Progenitor cell of endocrine pancreas (in vitro differentiated cells): ENCODE measurements at regions not wholly inside any gene's neighbourhood (a gene's known extent, or its start where the extent isn't known, plus 50 kb on each side); places are given as distances from the start of the nearest gene placed in this dataset.

ENCODE experiments used
- DNase-seq: peaks from one replicate; pipeline ENCODE4 v3.0.0; 2021; ENCODE audit warnings: low spot score; ENCODE audit not compliant: unreplicated experiment
- H3K27ac Mint-ChIP-seq: 2 replicates; pipeline ENCODE4 v1.8.0; 2021; ENCODE audit warnings: mild to moderate bottlenecking, moderate library complexity, mixed read lengths
- H3K27me3 Mint-ChIP-seq: 2 replicates; pipeline ENCODE4 v1.8.0; 2021; ENCODE audit warnings: mixed read lengths
- H3K36me3 Mint-ChIP-seq: 2 replicates; pipeline ENCODE4 v1.8.0; 2022; ENCODE audit warnings: mixed read lengths; ENCODE audit not compliant: insufficient read depth
- H3K4me1 Mint-ChIP-seq: 2 replicates; pipeline ENCODE4 v1.8.0; 2021; ENCODE audit warnings: low read depth, mixed read lengths
- H3K4me3 Mint-ChIP-seq: 2 replicates; pipeline ENCODE4 v1.8.0; 2021; ENCODE audit warnings: low read depth, mild to moderate bottlenecking, moderate library complexity, mixed read lengths
- H3K9me3 Mint-ChIP-seq: 2 replicates; pipeline ENCODE4 v1.8.0; 2021; ENCODE audit warnings: low read depth, mixed read lengths
- TF ChIP-seq, protein P1 (sequence below): fragments of 200-600 bp; sonication (generic); IDR thresholded peaks from one replicate; pipeline ENCODE4 v1.5.0; 2021; ENCODE audit warnings: antibody characterized with exemption, mild to moderate bottlenecking; ENCODE audit not compliant: unreplicated experiment

DNA sequence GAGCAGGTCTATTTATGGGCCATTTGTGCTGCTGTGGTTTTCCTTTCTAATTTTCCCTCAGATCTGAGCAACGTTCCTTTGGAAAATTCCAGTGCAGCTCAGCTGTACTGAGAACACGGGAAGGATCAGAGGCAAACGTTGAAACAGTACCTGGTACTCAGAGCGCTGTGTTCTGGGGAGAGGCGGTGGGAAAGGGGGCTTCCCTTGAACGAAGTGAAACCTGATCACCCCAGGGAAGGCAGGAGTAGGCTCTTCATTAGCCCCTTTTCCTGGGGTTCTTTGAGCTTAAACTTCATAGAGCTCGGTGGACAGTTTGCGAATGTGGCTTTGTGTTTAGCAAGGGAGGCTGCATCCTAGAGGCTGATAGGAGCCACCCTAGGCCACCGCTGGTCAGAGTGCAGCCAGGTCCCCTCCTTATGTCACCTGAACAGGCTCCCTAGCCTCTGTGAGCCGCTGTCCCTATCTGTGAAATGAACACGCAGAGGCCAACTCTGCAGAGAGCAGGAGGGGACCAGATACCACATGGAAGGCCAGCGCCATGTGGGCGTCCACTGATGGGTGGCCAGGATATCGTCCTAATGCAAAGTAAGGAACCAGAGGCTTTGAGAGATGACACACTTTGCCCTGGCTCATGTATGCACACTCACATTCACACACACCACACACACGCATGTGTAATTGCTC lies 1464.8 kb downstream of the BRD1 start:
- DNase-seq, result no peak
- no peak overlapping the region for H3K4me3 Mint-ChIP-seq
- H3K27ac Mint-ChIP-seq, result no peak overlapping the region
- H3K4me1 Mint-ChIP-seq, result no peaks in the 10 kb centered on the region
- H3K9me3 Mint-ChIP-seq, result no peaks in the 10 kb centered on the region
- H3K27me3 Mint-ChIP-seq, result peaks cover 26% of the 10 kb centered on the region
- H3K36me3 Mint-ChIP-seq, result no peaks in the 10 kb centered on the region
- TF ChIP-seq, protein P1, sequence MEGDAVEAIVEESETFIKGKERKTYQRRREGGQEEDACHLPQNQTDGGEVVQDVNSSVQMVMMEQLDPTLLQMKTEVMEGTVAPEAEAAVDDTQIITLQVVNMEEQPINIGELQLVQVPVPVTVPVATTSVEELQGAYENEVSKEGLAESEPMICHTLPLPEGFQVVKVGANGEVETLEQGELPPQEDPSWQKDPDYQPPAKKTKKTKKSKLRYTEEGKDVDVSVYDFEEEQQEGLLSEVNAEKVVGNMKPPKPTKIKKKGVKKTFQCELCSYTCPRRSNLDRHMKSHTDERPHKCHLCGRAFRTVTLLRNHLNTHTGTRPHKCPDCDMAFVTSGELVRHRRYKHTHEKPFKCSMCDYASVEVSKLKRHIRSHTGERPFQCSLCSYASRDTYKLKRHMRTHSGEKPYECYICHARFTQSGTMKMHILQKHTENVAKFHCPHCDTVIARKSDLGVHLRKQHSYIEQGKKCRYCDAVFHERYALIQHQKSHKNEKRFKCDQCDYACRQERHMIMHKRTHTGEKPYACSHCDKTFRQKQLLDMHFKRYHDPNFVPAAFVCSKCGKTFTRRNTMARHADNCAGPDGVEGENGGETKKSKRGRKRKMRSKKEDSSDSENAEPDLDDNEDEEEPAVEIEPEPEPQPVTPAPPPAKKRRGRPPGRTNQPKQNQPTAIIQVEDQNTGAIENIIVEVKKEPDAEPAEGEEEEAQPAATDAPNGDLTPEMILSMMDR, result no peak

- Mint-ChIP-seq H3K27me3 (peaks cover 9% of the 10 kb centered on the region), H3K9me3 (no peaks in the 10 kb centered on the region), H3K27ac (no peak overlapping the region), H3K4me1 (no peaks in the 10 kb centered on the region), H3K4me3 (no peak overlapping the region), H3K36me3 (no peaks in the 10 kb centered on the region)
- DNase-seq, result no peak
- TF ChIP-seq, protein P1, result no peak
Observed at GRCh38 chr22:48361099-48361639, 1466.5 kb downstream of the BRD1 start.

GRCh38 chr22:48359613-48359965 lies 1468.1 kb downstream of the BRD1 start:
- no peaks in the 10 kb centered on the region for H3K4me1 Mint-ChIP-seq
- H3K27ac Mint-ChIP-seq, result no peak overlapping the region
- no peak overlapping the region for H3K4me3 Mint-ChIP-seq
- H3K9me3 Mint-ChIP-seq, result no peaks in the 10 kb centered on the region
- no peaks in the 10 kb centered on the region for H3K36me3 Mint-ChIP-seq
- H3K27me3 Mint-ChIP-seq, result no peaks in the 10 kb centered on the region
- TF ChIP-seq, protein P1, result no peak
- DNase-seq, result no peak

DNA sequence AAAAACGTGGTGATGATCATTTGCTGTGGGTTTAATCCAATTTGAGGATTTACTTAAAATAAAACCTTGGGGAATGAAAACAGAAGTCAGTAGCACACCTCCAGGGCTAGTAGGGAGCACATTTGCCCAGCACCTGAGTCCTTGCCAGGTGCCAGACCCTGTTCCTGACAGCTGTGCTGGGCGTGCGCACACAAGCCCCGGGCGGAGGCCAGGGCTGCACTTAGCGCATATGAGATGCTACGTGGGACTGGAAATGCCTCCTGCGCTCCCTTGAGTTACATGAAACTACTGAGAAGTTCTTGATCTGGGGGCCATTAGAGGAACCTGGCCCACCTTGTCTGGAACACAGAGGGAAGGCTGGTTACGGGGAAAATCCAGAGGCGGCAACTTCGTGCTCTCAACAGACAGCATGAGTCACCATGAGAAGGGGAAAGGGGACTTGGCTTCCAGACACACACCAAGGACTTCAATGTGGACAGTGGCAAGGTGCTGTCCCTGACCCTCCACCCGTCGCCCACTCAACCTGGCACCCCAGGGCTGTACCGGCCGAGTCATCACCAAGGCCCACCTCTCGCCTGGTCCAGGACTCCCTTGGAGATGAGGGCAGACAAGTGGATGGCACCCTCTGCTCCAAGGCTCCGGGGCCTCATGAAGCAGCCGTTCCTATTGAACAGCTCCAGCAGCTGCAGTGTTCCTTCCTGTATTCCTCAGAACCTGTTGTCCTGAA lies 1468.6 kb downstream of the BRD1 start:
- no peaks in the 10 kb centered on the region for H3K9me3 Mint-ChIP-seq
- H3K27ac Mint-ChIP-seq, result no peak overlapping the region
- no peak for DNase-seq
- no peaks in the 10 kb centered on the region for H3K4me1 Mint-ChIP-seq
- no peaks in the 10 kb centered on the region for H3K27me3 Mint-ChIP-seq
- H3K36me3 Mint-ChIP-seq, result no peaks in the 10 kb centered on the region
- TF ChIP-seq, protein P1, result no peak
- no peak overlapping the region for H3K4me3 Mint-ChIP-seq

- Mint-ChIP-seq H3K27ac (no peak overlapping the region), H3K36me3 (no peaks in the 10 kb centered on the region), H3K4me1 (no peaks in the 10 kb centered on the region), H3K9me3 (no peaks in the 10 kb centered on the region), H3K27me3 (no peaks in the 10 kb centered on the region), H3K4me3 (no peak overlapping the region)
- TF ChIP-seq, protein P1, result no peak
- no peak for DNase-seq
Observed at GRCh38 chr22:48357961-48358360, 1469.7 kb downstream of the BRD1 start.
